ENCODE measurements at regions not wholly inside any gene's neighbourhood (a gene's known extent, or its start where the extent isn't known, plus 50 kb on each side); places are given as distances from the start of the nearest gene placed in this dataset.

- H3F3A ChIP-seq (ENCODE audit: insufficient read depth, low read length, poor library complexity, severe bottlenecking), result no peaks in the 10 kb centered on the region
- H3K79me2 ChIP-seq (replicated peaks; ENCODE audit: insufficient read depth, low read length), result no peaks in the 10 kb centered on the region
- no peaks in the 10 kb centered on the region for H3K9me2 ChIP-seq (ENCODE audit: insufficient read depth, low read length)
- no peak overlapping the region for H3K4me3 ChIP-seq (ENCODE audit: low read length)
- no peaks in the 10 kb centered on the region for H4K20me1 ChIP-seq (ENCODE audit: insufficient read depth)
- H3K27ac ChIP-seq (ENCODE audit: low read length), result no peak overlapping the region
- no peaks in the 10 kb centered on the region for H3K27me3 ChIP-seq (ENCODE audit: insufficient read depth, low read depth, low read length)
- no peak overlapping the region for H2AFZ ChIP-seq (ENCODE audit: low read depth, low read length)
- H3K4me2 ChIP-seq (ENCODE audit: low read length), result no peak overlapping the region
- peaks cover 3% of the 10 kb centered on the region for H3K9me3 ChIP-seq (ENCODE audit: low read length)
- no peak overlapping the region for H3K9ac ChIP-seq (ENCODE audit: low read length)
- TF ChIP-seq SMC3 (conservative IDR thresholded peaks at IDR 0.05; ENCODE audit: poor library complexity) (no peak), REST (IDR thresholded peaks at IDR 0.05; ENCODE audit: borderline replicate concordance) (no peak), TAF1 (IDR thresholded peaks at IDR 0.05; ENCODE audit: low read depth) (no peak), EP300 (conservative IDR thresholded peaks at IDR 0.05; ENCODE audit: poor library complexity, severe bottlenecking) (no peak), RAD21 (conservative IDR thresholded peaks at IDR 0.05) (no peak), EZH2 (IDR thresholded peaks at IDR 0.05; ENCODE audit: borderline replicate concordance, insufficient read depth, low read length, poor library complexity, severe bottlenecking) (no peak), POLR2AphosphoS5 (IDR thresholded peaks at IDR 0.05) (no peak), CTCF (IDR thresholded peaks at IDR 0.05; ENCODE audit: poor library complexity, severe bottlenecking) (no peak), MXI1 (conservative IDR thresholded peaks at IDR 0.05; ENCODE audit: poor library complexity, severe bottlenecking) (no peak)
- H3K36me3 ChIP-seq (ENCODE audit: insufficient read depth, low read length), result no peaks in the 10 kb centered on the region
Measured at GRCh38 chr14:101354726-101355125, 206.6 kb upstream of the DIO3 start.

- Histone ChIP-seq H3K27me3 (ENCODE audit: insufficient read depth, low read depth, low read length) (no peaks in the 10 kb centered on the region), H3K4me2 (ENCODE audit: low read length) (no peak overlapping the region), H3K79me2 (replicated peaks; ENCODE audit: insufficient read depth, low read length) (no peaks in the 10 kb centered on the region), H3K9me3 (ENCODE audit: low read length) (peaks cover 3% of the 10 kb centered on the region), H3F3A (ENCODE audit: insufficient read depth, low read length, poor library complexity, severe bottlenecking) (no peaks in the 10 kb centered on the region), H3K9me2 (ENCODE audit: insufficient read depth, low read length) (no peaks in the 10 kb centered on the region), H3K9ac (ENCODE audit: low read length) (no peak overlapping the region), H3K4me3 (ENCODE audit: low read length) (no peak overlapping the region), H4K20me1 (ENCODE audit: insufficient read depth) (no peaks in the 10 kb centered on the region), H2AFZ (ENCODE audit: low read depth, low read length) (no peak overlapping the region), H3K27ac (ENCODE audit: low read length) (no peak overlapping the region), H3K36me3 (ENCODE audit: insufficient read depth, low read length) (no peaks in the 10 kb centered on the region)
- TF ChIP-seq EP300 (conservative IDR thresholded peaks at IDR 0.05; ENCODE audit: poor library complexity, severe bottlenecking), result no peak
Measured at GRCh38 chr14:101355284-101355683, 206.0 kb upstream of the DIO3 start.

GRCh38 chr14:101357038-101357437, 204.3 kb upstream of the DIO3 start:
- H3K9me3 ChIP-seq (ENCODE audit: low read length), result peaks cover 3% of the 10 kb centered on the region
- no peak overlapping the region for H3K4me2 ChIP-seq (ENCODE audit: low read length)

More at GRCh38 chr14:101357038-101357437, 204.3 kb upstream of the DIO3 start:
- H3F3A ChIP-seq (ENCODE audit: insufficient read depth, low read length, poor library complexity, severe bottlenecking), result no peaks in the 10 kb centered on the region
- H2AFZ ChIP-seq (ENCODE audit: low read depth, low read length), result no peak overlapping the region
- TF ChIP-seq SMC3 (conservative IDR thresholded peaks at IDR 0.05; ENCODE audit: poor library complexity) (no peak), CTCF (IDR thresholded peaks at IDR 0.05; ENCODE audit: poor library complexity, severe bottlenecking) (no peak), TAF1 (IDR thresholded peaks at IDR 0.05; ENCODE audit: low read depth) (no peak), RAD21 (conservative IDR thresholded peaks at IDR 0.05) (no peak), POLR2AphosphoS5 (IDR thresholded peaks at IDR 0.05) (no peak), MXI1 (conservative IDR thresholded peaks at IDR 0.05; ENCODE audit: poor library complexity, severe bottlenecking) (no peak), EZH2 (IDR thresholded peaks at IDR 0.05; ENCODE audit: borderline replicate concordance, insufficient read depth, low read length, poor library complexity, severe bottlenecking) (no peak), EP300 (conservative IDR thresholded peaks at IDR 0.05; ENCODE audit: poor library complexity, severe bottlenecking) (no peak), REST (IDR thresholded peaks at IDR 0.05; ENCODE audit: borderline replicate concordance) (no peak)
- H3K9ac ChIP-seq (ENCODE audit: low read length), result no peak overlapping the region
- H3K4me3 ChIP-seq (ENCODE audit: low read length), result no peak overlapping the region
- H3K36me3 ChIP-seq (ENCODE audit: insufficient read depth, low read length), result no peaks in the 10 kb centered on the region
- H3K79me2 ChIP-seq (replicated peaks; ENCODE audit: insufficient read depth, low read length), result no peaks in the 10 kb centered on the region
- no peaks in the 10 kb centered on the region for H3K9me2 ChIP-seq (ENCODE audit: insufficient read depth, low read length)
- no peak overlapping the region for H3K27ac ChIP-seq (ENCODE audit: low read length)
- H3K27me3 ChIP-seq (ENCODE audit: insufficient read depth, low read depth, low read length), result no peaks in the 10 kb centered on the region
- H4K20me1 ChIP-seq (ENCODE audit: insufficient read depth), result no peaks in the 10 kb centered on the region

Measured in neural cell (in vitro differentiated cells).